ENCODE measurements at regions not wholly inside any gene's neighbourhood (a gene's known extent, or its start where the extent isn't known, plus 50 kb on each side); places are given as distances from the start of the nearest gene placed in this dataset.

- Histone ChIP-seq H3K4me1 (ENCODE audit: control insufficient read depth, extremely low read depth, insufficient read depth, low read length) (no peaks in the 10 kb centered on the region), H3K9ac (ENCODE audit: control insufficient read depth, extremely low read depth, insufficient read depth, low read length) (no peak overlapping the region), H3K4me3 (ENCODE audit: control insufficient read depth in 2 of 3, extremely low read depth in 1 of 3, insufficient read depth in 2 of 3, low read depth in 1 of 3, low read length in 3 of 3) (no peak overlapping the region), H3K79me2 (ENCODE audit: control insufficient read depth, insufficient read depth, low read length) (no peaks in the 10 kb centered on the region), H4K20me1 (ENCODE audit: control insufficient read depth, extremely low read depth, insufficient read depth, low read length) (no peaks in the 10 kb centered on the region), H3K4me2 (ENCODE audit: control insufficient read depth, extremely low read depth, insufficient read depth, low read depth, low read length) (no peak overlapping the region), H3K36me3 (ENCODE audit: control insufficient read depth in 2 of 2, extremely low read depth in 1 of 2, insufficient read depth in 2 of 2, low read length in 2 of 2) (no peaks in the 10 kb centered on the region), H3K9me1 (ENCODE audit: control insufficient read depth, extremely low read depth, insufficient read depth, low read length) (no peaks in the 10 kb centered on the region), H3K27me3 (ENCODE audit: control insufficient read depth, extremely low read depth, insufficient read depth, low read length) (no peaks in the 10 kb centered on the region), H3K27ac (ENCODE audit: control insufficient read depth, insufficient read depth, low read length) (no peak overlapping the region), H2AFZ (ENCODE audit: control insufficient read depth, low read length) (no peak overlapping the region), H3K9me3 (ENCODE audit: control insufficient read depth, low read depth, low read length) (no peaks in the 10 kb centered on the region)
- FAIRE-seq (no peak), DNase-seq (ENCODE audit: low read depth, low spot score) (no peak)
- no peak for TF ChIP-seq EZH2 (IDR thresholded peaks at IDR 0.05; ENCODE audit: low read length)
- dilution Hi-C loops (cut with MboI; ENCODE audit: extremely low pct_ligation_motif_present, low sequenced_read_pairs) = no loop called here
Measured at GRCh38 chr15:96882121-96882772, 551.7 kb downstream of the NR2F2 start.

GRCh38 chr15:96887730-96888129 is 557.2 kb downstream of the NR2F2 start:
- no peaks in the 10 kb centered on the region for H3K4me1 ChIP-seq (ENCODE audit: control insufficient read depth, extremely low read depth, insufficient read depth, low read length)
- no peaks in the 10 kb centered on the region for H3K36me3 ChIP-seq (ENCODE audit: control insufficient read depth in 2 of 2, extremely low read depth in 1 of 2, insufficient read depth in 2 of 2, low read length in 2 of 2)
- H3K27ac ChIP-seq (ENCODE audit: control insufficient read depth, insufficient read depth, low read length) = no peak overlapping the region
- FAIRE-seq = peak; percentile 55
- no peaks in the 10 kb centered on the region for H3K27me3 ChIP-seq (ENCODE audit: control insufficient read depth, extremely low read depth, insufficient read depth, low read length)
- no peaks in the 10 kb centered on the region for H3K9me3 ChIP-seq (ENCODE audit: control insufficient read depth, low read depth, low read length)
- H3K9ac ChIP-seq (ENCODE audit: control insufficient read depth, extremely low read depth, insufficient read depth, low read length) = no peak overlapping the region
- dilution Hi-C loops (cut with MboI; ENCODE audit: extremely low pct_ligation_motif_present, low sequenced_read_pairs) = no loop called here
- DNase-seq (ENCODE audit: low read depth, low spot score) = no peak
- no peaks in the 10 kb centered on the region for H3K9me1 ChIP-seq (ENCODE audit: control insufficient read depth, extremely low read depth, insufficient read depth, low read length)
- H3K79me2 ChIP-seq (ENCODE audit: control insufficient read depth, insufficient read depth, low read length) = no peaks in the 10 kb centered on the region
- no peak overlapping the region for H3K4me3 ChIP-seq (ENCODE audit: control insufficient read depth in 2 of 3, extremely low read depth in 1 of 3, insufficient read depth in 2 of 3, low read depth in 1 of 3, low read length in 3 of 3)
- no peak overlapping the region for H3K4me2 ChIP-seq (ENCODE audit: control insufficient read depth, extremely low read depth, insufficient read depth, low read depth, low read length)
- TF ChIP-seq, protein P1, sequence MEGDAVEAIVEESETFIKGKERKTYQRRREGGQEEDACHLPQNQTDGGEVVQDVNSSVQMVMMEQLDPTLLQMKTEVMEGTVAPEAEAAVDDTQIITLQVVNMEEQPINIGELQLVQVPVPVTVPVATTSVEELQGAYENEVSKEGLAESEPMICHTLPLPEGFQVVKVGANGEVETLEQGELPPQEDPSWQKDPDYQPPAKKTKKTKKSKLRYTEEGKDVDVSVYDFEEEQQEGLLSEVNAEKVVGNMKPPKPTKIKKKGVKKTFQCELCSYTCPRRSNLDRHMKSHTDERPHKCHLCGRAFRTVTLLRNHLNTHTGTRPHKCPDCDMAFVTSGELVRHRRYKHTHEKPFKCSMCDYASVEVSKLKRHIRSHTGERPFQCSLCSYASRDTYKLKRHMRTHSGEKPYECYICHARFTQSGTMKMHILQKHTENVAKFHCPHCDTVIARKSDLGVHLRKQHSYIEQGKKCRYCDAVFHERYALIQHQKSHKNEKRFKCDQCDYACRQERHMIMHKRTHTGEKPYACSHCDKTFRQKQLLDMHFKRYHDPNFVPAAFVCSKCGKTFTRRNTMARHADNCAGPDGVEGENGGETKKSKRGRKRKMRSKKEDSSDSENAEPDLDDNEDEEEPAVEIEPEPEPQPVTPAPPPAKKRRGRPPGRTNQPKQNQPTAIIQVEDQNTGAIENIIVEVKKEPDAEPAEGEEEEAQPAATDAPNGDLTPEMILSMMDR (optimal IDR thresholded peaks at IDR 0.05 in 1 of 3, IDR thresholded peaks at IDR 0.05 in 1 of 3, conservative IDR thresholded peaks at IDR 0.05 in 1 of 3; ENCODE audit: extremely low read depth in 1 of 3, insufficient read depth in 2 of 3, low read length in 3 of 3) = no peak
- TF ChIP-seq EZH2 (IDR thresholded peaks at IDR 0.05; ENCODE audit: low read length) = no peak
- no peak overlapping the region for H2AFZ ChIP-seq (ENCODE audit: control insufficient read depth, low read length)
- no peaks in the 10 kb centered on the region for H4K20me1 ChIP-seq (ENCODE audit: control insufficient read depth, extremely low read depth, insufficient read depth, low read length)

DNA sequence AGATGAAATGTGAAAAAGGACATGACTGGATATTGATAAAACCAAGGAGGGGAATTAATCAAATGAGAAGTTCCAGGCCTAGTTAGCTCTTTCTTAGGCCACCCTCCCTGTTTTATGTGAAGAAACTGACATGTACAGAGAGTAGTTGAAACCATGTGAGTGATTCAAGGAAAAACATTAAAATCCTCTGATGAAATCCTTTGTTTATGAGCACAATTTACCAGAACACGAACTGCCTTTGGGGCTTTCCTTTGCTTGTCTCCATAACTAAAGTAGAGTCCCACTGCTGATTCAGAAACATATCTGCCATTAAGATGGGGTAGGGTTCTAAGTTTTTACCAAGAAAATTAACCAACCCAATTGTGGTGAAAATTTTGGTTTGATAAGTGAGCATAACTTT is 558.3 kb downstream of the NR2F2 start:
- H4K20me1 ChIP-seq (ENCODE audit: control insufficient read depth, extremely low read depth, insufficient read depth, low read length) = no peaks in the 10 kb centered on the region
- no peak for TF ChIP-seq EZH2 (IDR thresholded peaks at IDR 0.05; ENCODE audit: low read length)
- TF ChIP-seq, protein P1 (optimal IDR thresholded peaks at IDR 0.05 in 1 of 3, IDR thresholded peaks at IDR 0.05 in 1 of 3, conservative IDR thresholded peaks at IDR 0.05 in 1 of 3; ENCODE audit: extremely low read depth in 1 of 3, insufficient read depth in 2 of 3, low read length in 3 of 3) = no peak
- DNase-seq (ENCODE audit: low read depth, low spot score) (no peak), FAIRE-seq (no peak)
- no peak overlapping the region for H3K4me3 ChIP-seq (ENCODE audit: control insufficient read depth in 2 of 3, extremely low read depth in 1 of 3, insufficient read depth in 2 of 3, low read depth in 1 of 3, low read length in 3 of 3)
- no peaks in the 10 kb centered on the region for H3K27me3 ChIP-seq (ENCODE audit: control insufficient read depth, extremely low read depth, insufficient read depth, low read length)
- H3K9me1 ChIP-seq (ENCODE audit: control insufficient read depth, extremely low read depth, insufficient read depth, low read length) = no peaks in the 10 kb centered on the region
- no peak overlapping the region for H3K27ac ChIP-seq (ENCODE audit: control insufficient read depth, insufficient read depth, low read length)
- no peaks in the 10 kb centered on the region for H3K36me3 ChIP-seq (ENCODE audit: control insufficient read depth in 2 of 2, extremely low read depth in 1 of 2, insufficient read depth in 2 of 2, low read length in 2 of 2)
- H3K4me1 ChIP-seq (ENCODE audit: control insufficient read depth, extremely low read depth, insufficient read depth, low read length) = no peaks in the 10 kb centered on the region
- no peak overlapping the region for H3K4me2 ChIP-seq (ENCODE audit: control insufficient read depth, extremely low read depth, insufficient read depth, low read depth, low read length)
- dilution Hi-C loops (cut with MboI; ENCODE audit: extremely low pct_ligation_motif_present, low sequenced_read_pairs) = no loop called here
- H3K79me2 ChIP-seq (ENCODE audit: control insufficient read depth, insufficient read depth, low read length) = no peaks in the 10 kb centered on the region
- H2AFZ ChIP-seq (ENCODE audit: control insufficient read depth, low read length) = no peak overlapping the region
- no peak overlapping the region for H3K9ac ChIP-seq (ENCODE audit: control insufficient read depth, extremely low read depth, insufficient read depth, low read length)
- no peaks in the 10 kb centered on the region for H3K9me3 ChIP-seq (ENCODE audit: control insufficient read depth, low read depth, low read length)
